GM18858 (cell line): ENCODE measurements at regions not wholly inside any gene's neighbourhood (a gene's known extent, or its start where the extent isn't known, plus 50 kb on each side); places are given as distances from the start of the nearest gene placed in this dataset.

Experiments
- ATAC-seq: cut with Tn5 transposase; IDR thresholded peaks from one replicate; pipeline ENCODE4 v1.9.1; 2021; ENCODE audit not compliant: unreplicated experiment

DNA sequence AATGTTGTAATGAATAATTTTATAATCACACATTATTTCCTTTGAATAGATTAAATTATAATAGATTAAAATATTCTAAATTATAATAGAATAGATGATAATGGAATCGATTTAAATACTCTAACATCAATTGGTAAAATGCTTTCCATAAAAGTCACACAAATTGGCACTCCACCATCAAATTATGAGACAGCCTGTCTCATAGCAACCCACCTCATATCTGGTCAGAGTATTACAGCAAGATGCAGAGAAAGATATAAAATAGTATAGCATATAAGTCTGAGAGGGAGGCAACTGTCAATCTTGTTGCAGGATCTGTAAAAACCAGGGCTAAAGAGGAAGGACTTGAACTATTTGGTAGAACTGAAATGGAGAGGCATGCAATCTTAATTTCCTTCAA is 98.4 kb upstream of the NCKAP5 start:
- no peak for ATAC-seq

DNA sequence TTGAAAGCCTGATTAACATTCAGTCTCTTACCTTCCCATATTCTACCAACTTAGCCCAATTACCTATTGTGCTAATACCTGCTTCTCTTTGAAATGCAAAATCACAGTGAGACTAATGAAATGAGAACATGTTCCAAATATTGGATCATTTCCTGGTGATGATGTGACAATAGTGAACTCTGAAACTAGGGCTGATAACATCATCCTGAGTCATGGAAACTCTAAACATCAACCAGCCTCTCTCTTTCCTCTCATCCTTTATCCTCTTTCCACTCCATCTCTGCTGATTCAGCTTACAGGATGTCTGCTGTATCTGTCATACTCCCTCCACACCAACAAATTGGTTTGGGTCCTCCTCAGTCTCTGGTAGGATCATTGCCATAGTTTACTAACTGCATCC is 98.8 kb upstream of the NCKAP5 start:
- no peak for ATAC-seq

GRCh38 chr2:133667968-133668367 is 99.7 kb upstream of the NCKAP5 start:
- no peak for ATAC-seq

- ATAC-seq = no peak
Measured at GRCh38 chr2:133668547-133668946, 100.3 kb upstream of the NCKAP5 start.

- ATAC-seq = no peak
Measured at GRCh38 chr2:133673305-133673905, 105.1 kb upstream of the NCKAP5 start.

DNA sequence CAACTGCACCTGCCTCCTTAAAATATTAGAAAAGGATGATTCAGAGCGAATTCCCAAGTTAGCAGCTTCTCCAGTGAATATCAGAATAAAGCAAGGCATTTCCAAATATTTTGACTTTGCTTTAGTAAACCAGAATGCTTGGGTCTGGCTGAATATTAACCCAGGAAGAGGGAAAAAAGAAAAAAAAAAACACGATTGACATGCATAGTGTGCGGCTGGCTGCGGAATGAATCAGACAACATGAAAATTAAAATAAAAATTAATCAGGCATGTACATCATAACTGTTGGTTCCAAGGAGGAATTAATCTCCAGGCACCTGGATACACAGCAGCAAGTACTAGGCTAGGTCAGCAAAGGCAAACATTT is 105.8 kb upstream of the NCKAP5 start:
- no peak for ATAC-seq

DNA sequence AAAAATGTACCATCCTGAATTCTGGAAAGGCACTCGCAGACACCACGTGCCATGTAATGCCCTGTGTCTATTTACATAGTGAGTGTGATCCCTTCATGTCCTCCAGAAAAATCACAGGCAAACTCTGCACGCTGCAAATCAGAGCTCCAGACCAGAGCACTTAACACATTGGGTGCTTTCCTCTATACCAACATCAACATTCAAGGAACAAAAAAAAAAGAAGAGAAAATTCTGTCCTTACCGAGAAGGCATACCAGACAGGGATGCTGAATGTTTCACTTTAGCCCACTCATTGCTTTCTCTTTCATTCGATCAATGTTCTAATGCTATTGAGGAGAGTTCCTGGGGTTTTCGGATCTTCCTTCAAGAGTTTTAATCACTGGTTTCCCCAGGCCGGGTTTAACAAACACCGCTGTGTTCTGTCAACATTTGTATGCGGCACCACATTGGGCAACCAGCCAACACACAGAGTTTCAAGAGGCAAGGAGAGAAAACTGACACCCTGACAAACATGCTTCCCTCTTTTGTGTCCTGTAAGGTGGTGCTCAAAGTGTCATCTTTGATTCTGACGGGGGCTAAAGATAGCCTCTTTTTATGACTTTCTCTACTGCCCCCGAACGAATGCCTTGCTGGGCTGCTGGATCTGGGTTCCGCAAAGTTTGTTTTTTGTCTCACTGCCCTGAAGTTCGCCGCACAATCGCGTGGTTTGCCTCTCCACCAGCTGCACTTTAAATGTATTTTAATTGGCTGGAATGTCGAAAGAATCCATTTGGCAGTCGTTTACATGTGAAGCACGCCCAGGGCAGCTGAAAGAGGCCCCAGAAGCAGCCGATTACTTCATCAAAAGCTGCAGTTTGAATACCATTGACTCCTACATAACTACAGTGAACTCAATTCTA is 106.4 kb upstream of the NCKAP5 start:
- ATAC-seq = no peak

DNA sequence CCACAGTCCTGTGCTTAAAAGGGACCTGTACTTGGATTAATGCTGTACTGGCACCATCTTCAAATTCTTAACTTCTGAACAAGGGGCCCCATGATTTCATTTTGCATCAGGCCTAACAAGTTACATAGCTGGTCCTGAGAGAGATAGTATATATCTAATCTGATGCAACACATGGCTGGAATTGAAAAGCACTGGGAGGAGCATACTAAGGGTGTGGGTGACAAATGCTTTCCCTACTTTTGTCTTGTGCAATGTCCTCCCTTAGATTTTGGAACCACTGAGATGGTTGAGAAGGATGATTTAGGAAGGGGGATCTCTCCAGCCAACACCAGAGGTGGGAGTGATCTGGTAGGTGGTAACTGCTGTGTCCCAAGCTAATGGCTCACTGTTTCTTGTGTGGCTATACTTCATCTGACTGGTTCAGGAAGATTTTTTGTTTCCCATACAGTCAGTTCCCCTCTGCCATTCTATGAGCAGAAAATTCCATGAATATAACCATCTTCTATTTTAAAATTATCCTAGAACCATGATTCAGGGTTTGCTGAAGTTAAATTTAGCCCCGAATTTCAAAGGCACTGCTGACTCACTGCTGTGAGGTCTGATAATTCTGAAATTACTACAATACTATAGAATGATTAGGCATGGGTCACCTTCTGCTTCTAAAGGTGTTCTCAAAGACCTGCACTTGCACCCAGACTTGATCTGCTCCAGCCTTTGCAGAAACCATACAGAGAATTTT is 108.3 kb upstream of the NCKAP5 start:
- no peak for ATAC-seq

DNA sequence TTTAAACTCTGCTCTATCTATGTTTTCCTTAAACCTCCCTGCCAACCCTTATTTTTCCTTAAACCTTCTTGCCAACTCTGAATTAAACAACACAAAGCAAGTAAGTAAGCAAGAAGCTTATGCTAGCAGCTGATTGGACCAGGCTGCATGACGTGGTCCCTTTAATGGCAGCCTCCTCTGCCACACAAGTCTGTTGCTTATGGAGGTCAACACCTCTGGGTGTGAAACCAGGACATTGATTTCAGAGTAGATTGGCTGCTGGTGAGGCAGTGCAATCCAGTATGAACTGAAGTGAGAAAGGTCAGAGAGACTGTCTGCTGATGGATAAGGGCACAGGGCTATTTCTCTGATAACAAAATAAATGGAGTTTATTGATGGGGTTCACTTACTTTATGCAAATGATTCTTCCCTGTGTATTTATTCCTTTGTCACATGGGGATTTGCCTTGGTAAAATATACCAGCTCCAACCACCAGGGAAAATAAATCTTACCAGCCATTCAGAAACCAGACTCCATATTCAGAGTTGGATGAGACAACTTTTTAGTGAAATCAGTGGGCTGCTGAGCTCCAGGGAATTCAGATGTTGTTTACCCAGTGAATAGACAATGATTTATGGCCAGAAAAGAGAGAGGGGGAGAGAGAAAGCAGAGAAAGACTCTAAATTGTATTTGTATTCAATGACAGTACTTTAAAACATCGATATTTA is 112.2 kb upstream of the NCKAP5 start:
- no peak for ATAC-seq

GRCh38 chr2:133682347-133682746 is 114.1 kb upstream of the NCKAP5 start:
- ATAC-seq = no peak

GRCh38 chr2:133682906-133683305 is 114.6 kb upstream of the NCKAP5 start:
- no peak for ATAC-seq

- no peak for ATAC-seq
Measured at GRCh38 chr2:133685636-133686215, 117.5 kb upstream of the NCKAP5 start.

DNA sequence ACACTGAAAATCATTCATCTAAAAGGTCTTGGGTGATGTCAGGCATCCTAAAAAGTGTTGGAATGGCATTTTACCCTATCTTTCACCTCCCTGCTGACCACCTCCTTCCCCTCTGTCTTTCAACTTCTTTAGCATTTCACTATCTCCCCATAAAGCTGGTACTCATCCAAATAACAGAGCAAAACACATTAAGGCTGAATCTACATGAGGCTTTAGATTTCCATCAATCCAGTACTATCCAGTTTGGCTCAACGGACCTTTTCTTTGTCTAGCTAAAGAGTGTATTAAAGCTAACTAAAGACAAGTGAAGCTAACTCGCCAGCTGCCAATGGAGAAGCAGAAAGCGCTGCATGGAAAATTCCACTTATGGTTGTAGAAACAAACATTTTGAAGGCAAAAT is 122.5 kb upstream of the NCKAP5 start:
- no peak for ATAC-seq

GRCh38 chr2:133691336-133691735 is 123.1 kb upstream of the NCKAP5 start:
- no peak for ATAC-seq

DNA sequence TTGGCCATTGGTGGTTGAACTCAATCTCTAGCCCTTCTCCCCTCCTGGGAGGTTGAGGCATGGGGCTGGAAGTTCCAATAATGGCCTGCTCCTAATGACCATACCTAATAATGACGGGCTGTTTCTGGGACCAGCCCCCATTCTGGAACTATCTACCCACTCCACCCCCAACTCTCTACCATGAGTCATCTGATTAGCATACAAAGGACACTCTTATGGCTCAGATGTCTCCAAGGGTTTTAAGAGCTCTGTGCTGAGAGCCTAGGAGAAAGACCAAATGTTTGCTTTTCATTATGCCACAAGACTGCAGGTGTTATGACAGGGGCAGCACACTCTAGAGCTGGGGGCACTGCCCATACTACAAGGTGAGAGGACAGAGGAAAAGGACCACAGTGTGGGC is 137.0 kb upstream of the NCKAP5 start:
- ATAC-seq = no peak

GRCh38 chr2:133710613-133711012 is 142.3 kb upstream of the NCKAP5 start:
- no peak for ATAC-seq

- ATAC-seq = no peak
Measured at GRCh38 chr2:133711201-133711600, 142.9 kb upstream of the NCKAP5 start.

GRCh38 chr2:133711806-133712205 is 143.5 kb upstream of the NCKAP5 start:
- no peak for ATAC-seq

DNA sequence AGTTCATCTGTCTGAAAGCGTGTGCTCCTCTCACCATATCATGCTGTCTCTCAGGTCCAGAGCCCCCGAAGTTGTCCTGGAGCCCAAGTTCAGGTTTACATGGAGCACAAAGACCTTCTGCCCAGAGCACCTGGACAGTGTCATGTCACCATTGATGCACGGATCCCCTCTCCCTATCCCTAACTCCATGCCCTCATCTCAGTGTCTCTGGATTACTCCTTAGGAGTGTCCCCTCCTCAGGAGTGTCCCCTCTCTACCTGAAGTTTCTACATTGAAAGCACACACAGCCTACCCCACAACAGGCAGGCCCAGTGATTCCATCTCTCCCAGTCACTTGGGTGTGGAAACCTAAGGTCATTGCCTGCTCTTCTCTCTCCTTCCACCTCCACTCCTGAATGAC is 144.1 kb upstream of the NCKAP5 start:
- no peak for ATAC-seq

DNA sequence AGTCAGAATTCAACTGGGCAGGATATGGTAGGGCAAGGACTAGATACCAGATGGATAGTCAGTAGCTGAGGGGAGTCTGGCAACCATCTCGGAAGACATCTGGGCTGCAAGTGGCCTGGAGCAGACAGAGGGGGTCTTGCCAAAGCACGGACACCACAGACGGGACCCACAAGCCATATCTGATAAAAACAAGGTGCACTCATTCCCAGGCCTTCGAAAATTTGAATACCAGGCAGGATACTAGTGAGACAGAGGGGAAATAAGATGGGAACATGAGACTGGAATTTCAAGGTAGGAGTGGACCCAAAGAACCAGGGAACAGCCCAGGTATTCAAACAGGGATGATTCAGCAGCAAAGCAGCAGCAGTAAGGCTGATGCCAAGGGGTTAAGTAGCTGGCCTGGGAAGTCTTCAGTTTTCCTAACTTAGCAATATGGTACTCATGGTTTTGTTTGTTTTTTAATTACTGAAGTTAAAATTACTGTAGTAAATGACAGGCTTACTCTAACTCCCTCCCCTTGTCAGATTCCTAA is 144.9 kb upstream of the NCKAP5 start:
- ATAC-seq = no peak

- ATAC-seq = no peak
Measured at GRCh38 chr2:133716166-133716565, 147.9 kb upstream of the NCKAP5 start.
